GM21528 (cell line): ENCODE measurements at regions not wholly inside any gene's neighbourhood (a gene's known extent, or its start where the extent isn't known, plus 50 kb on each side); places are given as distances from the start of the nearest gene placed in this dataset.

Experiments used
- ATAC-seq: cut with Tn5 transposase; IDR thresholded peaks from one replicate; pipeline ENCODE4 v1.9.1; 2021; ENCODE audit warnings: mild to moderate bottlenecking, moderate library complexity; ENCODE audit not compliant: unreplicated experiment, low FRiP score

DNA sequence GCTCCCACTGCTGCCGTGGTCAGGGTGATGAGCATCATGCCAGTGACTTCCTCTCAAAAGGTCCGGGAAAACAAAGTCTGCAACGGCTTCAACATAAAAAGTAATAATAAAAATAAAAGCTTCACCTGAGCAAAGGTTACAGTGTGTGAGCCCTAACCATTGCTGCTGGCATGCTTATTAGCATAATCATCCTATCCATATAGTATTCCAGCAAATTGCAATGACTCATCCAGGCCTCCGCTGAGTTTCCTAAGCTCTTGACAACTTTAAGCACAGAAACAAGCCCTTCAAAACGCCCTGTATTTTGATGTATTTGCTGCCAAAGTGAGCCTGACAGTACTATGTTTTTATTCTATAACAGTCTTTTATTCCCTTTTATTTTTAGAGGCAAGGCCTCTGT is 100.5 kb downstream of the AASDH start:
- ATAC-seq = no peak

GRCh38 chr4:56283375-56283774 is 103.9 kb downstream of the AASDH start:
- no peak for ATAC-seq

DNA sequence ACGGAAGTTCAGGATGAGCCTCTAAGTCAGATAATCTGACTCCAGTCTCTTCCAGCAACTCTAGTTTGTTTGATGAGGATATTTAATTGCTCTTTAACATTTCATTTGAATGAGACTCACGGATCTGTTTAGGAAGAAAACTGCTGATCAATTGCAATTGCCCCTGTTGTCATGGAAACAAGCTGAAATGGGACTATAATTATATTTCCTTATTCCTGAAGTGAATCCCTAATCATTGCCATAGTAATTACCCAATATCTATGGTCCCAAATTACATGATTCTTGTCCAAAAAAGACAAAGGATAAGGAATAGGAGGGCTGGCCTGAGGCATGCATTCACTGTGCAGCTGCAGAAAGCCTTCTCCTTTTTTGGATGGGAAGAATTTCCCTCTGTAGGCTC is 105.3 kb downstream of the AASDH start:
- ATAC-seq = no peak

- no peak for ATAC-seq
Observed at GRCh38 chr4:56276547-56276946, 110.7 kb downstream of the AASDH start.

DNA sequence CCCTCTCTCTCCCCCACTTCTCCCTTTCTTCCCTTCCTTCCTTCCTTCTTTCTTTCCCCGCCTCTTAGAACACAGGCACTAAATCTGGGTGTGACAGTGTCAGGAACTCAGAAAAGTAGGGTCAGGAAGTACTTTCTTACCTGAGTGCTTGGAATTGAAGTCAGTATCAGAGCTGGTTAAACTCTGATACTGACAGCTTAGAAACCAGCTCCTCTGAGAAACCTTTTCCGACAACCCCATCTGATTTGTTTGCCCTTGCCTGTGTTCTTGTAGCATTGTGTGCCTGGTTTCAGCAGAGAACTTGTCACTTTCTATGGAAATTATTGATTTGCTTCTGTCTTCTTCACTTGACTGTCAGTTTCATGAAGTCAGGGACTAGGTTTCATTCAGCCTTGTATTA is 113.9 kb downstream of the AASDH start:
- ATAC-seq = no peak

GRCh38 chr4:56272927-56273326 is 114.4 kb downstream of the AASDH start:
- ATAC-seq = no peak

- ATAC-seq = no peak
Observed at GRCh38 chr4:56272003-56272402, 115.3 kb downstream of the AASDH start.

GRCh38 chr4:56271131-56271530 is 116.2 kb downstream of the AASDH start:
- ATAC-seq = no peak

GRCh38 chr4:56267558-56267957 is 119.7 kb downstream of the AASDH start:
- no peak for ATAC-seq

DNA sequence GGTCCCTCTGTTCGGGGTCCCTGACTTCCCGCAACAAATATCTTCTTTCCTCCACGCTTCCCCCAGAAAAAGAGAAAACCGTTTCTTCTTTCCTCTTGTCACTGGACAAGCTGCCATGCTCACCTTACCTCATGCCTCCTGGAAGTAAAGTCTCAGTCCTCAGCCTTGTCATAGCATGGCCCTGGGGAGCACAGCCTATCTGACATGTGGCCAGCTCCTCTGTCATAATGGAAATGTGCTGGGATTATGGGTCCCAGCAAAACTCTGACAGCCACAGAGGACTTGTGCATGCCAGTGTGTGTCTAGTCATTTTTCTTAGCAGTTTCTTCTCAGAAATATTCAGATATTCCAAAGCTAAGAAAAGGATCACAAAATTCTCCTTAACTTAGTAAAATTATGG is 122.4 kb downstream of the AASDH start:
- no peak for ATAC-seq

- ATAC-seq = no peak
Observed at GRCh38 chr4:56261027-56261426, 126.3 kb downstream of the AASDH start.

GRCh38 chr4:56260320-56260719 is 127.0 kb downstream of the AASDH start:
- no peak for ATAC-seq

DNA sequence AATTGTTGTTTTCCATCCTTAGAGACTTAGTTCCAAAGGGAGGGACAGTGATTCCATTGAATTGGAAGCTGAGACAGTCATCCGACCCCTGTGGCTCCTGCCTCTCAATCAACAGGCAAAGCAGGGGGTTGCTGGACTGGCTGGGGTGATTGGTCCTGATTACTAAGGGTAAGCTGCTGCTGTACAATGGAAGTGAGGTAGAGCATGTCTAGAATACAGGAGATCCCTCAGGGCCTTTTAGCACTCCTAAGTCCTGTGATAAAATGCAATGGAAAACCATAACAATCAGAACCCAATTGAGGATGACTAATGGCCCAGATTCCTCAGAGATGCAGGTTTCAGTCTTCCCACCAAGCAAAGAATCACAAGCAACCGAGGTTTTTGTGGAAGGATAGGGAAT is 127.6 kb downstream of the AASDH start:
- ATAC-seq = no peak

DNA sequence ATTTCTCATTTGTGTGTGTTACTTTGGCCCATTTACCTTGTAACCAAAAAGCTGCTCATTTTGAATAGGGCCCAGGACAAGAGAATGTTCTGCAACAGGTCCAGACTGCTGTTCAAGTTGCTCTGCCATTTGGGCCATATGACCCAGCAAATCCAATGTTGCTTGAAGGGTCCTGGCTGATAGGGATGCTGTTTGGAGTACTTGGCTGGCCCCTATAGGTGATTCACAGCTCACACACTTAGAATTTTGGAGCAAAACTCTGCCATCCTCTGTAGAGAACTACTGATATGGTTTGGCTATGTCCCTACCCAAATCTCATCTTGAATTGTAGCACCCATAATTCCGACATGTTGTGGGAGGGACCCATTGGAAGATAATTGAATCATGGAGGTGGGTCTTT is 131.5 kb downstream of the AASDH start:
- ATAC-seq = no peak

- no peak for ATAC-seq
Observed at GRCh38 chr4:56253666-56254305, 133.5 kb downstream of the AASDH start.

DNA sequence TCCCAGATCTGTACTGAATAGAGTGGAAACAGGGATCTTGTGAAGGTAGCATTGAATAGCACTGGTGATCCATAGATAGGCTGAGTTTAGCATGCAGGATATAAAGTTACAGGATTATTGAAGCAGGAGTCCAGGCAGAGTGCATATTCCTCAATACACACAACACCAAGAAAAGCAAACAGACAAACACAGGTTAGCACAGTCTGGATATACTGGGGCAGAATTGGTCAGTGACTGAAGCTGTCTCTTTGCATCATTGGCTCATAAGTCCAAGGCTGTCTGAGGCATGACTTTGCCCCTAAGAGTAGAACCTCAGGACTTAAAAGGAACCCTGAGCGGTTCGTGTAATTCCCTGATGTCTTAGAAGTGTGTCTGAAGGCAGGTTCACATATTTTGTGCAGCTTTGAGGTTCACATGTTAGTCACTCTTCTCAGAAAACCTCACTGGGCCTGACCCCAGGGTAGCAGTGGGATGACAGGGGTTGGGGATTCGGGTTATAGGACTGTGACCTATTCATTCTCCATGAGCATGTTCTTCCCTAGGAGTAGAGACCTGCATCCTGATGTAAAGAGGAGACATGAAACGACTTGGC is 134.6 kb downstream of the AASDH start:
- ATAC-seq = no peak

- ATAC-seq = no peak
Observed at GRCh38 chr4:56251556-56251955, 135.7 kb downstream of the AASDH start.

DNA sequence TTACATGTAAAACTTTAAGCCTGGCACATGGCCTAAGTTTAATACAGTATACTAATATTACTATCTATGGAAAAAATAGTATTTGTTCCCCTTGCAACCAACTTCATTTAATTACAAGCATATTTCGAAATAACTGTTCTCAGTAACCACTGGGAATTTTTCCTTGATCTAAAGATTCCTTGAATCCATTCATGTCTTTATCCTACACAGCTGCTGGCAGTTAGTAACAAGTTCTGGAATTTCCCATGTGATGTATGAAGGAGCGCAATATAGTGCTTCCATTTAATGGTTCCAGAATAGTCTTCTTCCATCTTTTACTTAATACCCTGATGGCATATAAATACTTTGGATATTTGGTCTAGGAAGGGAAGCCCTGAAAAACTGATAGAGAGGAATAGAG is 136.5 kb downstream of the AASDH start:
- ATAC-seq = no peak

DNA sequence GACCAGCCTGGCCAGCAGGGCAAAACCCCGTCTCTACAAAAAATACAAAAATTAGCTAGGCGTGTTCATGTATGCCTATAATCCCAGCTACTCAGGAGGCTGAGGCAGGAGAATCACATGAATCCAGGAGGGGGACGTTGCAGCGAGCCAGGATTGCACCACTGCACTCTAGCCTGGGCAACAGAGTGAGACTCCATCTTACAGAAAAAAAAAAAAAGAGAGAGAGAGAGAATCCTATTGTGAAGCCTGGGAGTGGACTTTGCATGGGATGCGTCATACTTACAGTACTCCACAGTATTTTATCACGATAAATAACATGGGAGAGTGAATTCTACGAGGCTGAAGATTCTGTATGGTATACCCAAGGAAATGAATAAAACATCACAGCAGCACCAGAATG is 139.6 kb downstream of the AASDH start:
- ATAC-seq = no peak

GRCh38 chr4:56246233-56246610 is 141.1 kb downstream of the AASDH start:
- no peak for ATAC-seq

- ATAC-seq = no peak
Observed at GRCh38 chr4:56245547-56246232, 141.6 kb downstream of the AASDH start.

DNA sequence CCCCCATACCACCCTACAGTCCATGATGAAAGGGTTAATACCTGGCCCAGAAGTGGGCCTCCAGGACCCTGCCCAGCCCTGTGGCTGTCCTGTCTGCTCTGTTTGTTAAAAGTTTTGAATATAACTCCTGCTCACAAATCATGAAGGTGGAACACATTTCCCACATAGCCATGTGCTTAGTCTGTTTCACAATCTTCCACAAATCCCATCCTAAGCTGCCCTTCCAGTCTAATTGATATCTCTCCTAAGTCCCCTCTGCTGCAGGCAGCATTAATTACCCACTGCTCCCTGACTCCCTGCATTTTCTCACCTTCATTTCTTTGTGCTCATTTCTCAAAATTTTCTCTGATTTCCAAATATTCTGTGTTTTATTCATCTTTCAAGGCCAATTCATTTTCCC is 142.6 kb downstream of the AASDH start:
- no peak for ATAC-seq
